ENCODE measurements at regions not wholly inside any gene's neighbourhood (a gene's known extent, or its start where the extent isn't known, plus 50 kb on each side); places are given as distances from the start of the nearest gene placed in this dataset.

GRCh38 chr12:126792411-126792810 is 1474.6 kb upstream of the TMEM132C start:
- no peaks in the 10 kb centered on the region for H3K27me3 ChIP-seq (ENCODE audit: control insufficient read depth, insufficient read depth, low read length)
- H3K27me3 Mint-ChIP-seq (ENCODE audit: low read depth in 2 of 2) = no peaks in the 10 kb centered on the region
- H3K36me3 ChIP-seq (ENCODE audit: control insufficient read depth, insufficient read depth, low read length) = no peaks in the 10 kb centered on the region
- no peak overlapping the region for H3K27ac Mint-ChIP-seq
- H3K27ac ChIP-seq (ENCODE audit: low read length) = no peak overlapping the region
- WGBS (ENCODE audit: insufficient coverage) = 85% methylated on average over 6 of the region's 6 CpGs
- H3K9me3 ChIP-seq (ENCODE audit: control insufficient read depth, insufficient read depth, low read length) = no peaks in the 10 kb centered on the region
- H3K4me1 Mint-ChIP-seq = peaks cover 0 to 5% of the 10 kb centered on the region in 2 donors
- no peaks in the 10 kb centered on the region for H3K4me1 ChIP-seq (ENCODE audit: control insufficient read depth, insufficient read depth, low read length)
- no peak for TF ChIP-seq CTCF (IDR thresholded peaks at IDR 0.05)
- no peaks in the 10 kb centered on the region for H3K9me3 Mint-ChIP-seq
- DNase-seq = no peak
- no peak overlapping the region for H3K4me3 ChIP-seq (ENCODE audit: low read length)
- H3K36me3 Mint-ChIP-seq = no peaks in the 10 kb centered on the region
- no peak overlapping the region for H3K4me3 Mint-ChIP-seq
- ATAC-seq = no peak
- intact Hi-C loops (cut with micrococcal nuclease) = no loop called here

GRCh38 chr12:126797525-126797924 is 1469.4 kb upstream of the TMEM132C start:
- Histone ChIP-seq H3K27ac (ENCODE audit: low read length) (no peak overlapping the region), H3K36me3 (ENCODE audit: control insufficient read depth, insufficient read depth, low read length) (no peaks in the 10 kb centered on the region), H3K4me3 (ENCODE audit: low read length) (no peak overlapping the region), H3K9me3 (ENCODE audit: control insufficient read depth, insufficient read depth, low read length) (no peaks in the 10 kb centered on the region), H3K4me1 (ENCODE audit: control insufficient read depth, insufficient read depth, low read length) (no peaks in the 10 kb centered on the region), H3K27me3 (ENCODE audit: control insufficient read depth, insufficient read depth, low read length) (no peaks in the 10 kb centered on the region)
- Mint-ChIP-seq H3K27ac (no peak overlapping the region), H3K36me3 (no peaks in the 10 kb centered on the region), H3K9me3 (peaks cover 0 to 3% of the 10 kb centered on the region in 2 donors), H3K4me1 (no peaks in the 10 kb centered on the region), H3K27me3 (ENCODE audit: low read depth in 2 of 2) (no peaks in the 10 kb centered on the region), H3K4me3 (no peak overlapping the region)
- intact Hi-C loops (cut with micrococcal nuclease) = no loop called here
- WGBS (ENCODE audit: insufficient coverage) = 69% methylated on average over 5 of the region's 5 CpGs
- TF ChIP-seq CTCF (IDR thresholded peaks at IDR 0.05) = no peak
- DNase-seq (no peak), ATAC-seq (no peak)

- Mint-ChIP-seq H3K9me3 (peaks cover 0 to 3% of the 10 kb centered on the region in 2 donors), H3K4me3 (no peak overlapping the region), H3K36me3 (no peaks in the 10 kb centered on the region), H3K27me3 (ENCODE audit: low read depth in 2 of 2) (no peaks in the 10 kb centered on the region), H3K27ac (no peak overlapping the region), H3K4me1 (no peaks in the 10 kb centered on the region)
- Histone ChIP-seq H3K36me3 (ENCODE audit: control insufficient read depth, insufficient read depth, low read length) (no peaks in the 10 kb centered on the region), H3K4me1 (ENCODE audit: control insufficient read depth, insufficient read depth, low read length) (no peaks in the 10 kb centered on the region), H3K9me3 (ENCODE audit: control insufficient read depth, insufficient read depth, low read length) (no peaks in the 10 kb centered on the region), H3K27me3 (ENCODE audit: control insufficient read depth, insufficient read depth, low read length) (no peaks in the 10 kb centered on the region), H3K27ac (ENCODE audit: low read length) (no peak overlapping the region), H3K4me3 (ENCODE audit: low read length) (no peak overlapping the region)
- DNase-seq = no peak
- intact Hi-C loops (cut with micrococcal nuclease) = no loop called here
- no peak for ATAC-seq
- WGBS (ENCODE audit: insufficient coverage) = 89% methylated on average over 5 of the region's 5 CpGs
- no peak for TF ChIP-seq CTCF (IDR thresholded peaks at IDR 0.05)
These were observed 1468.5 kb upstream of the TMEM132C start for GRCh38 chr12:126798449-126798848.

GRCh38 chr12:126807312-126807865 is 1459.6 kb upstream of the TMEM132C start:
- DNase-seq (no peak), ATAC-seq (no peak)
- no peaks in the 10 kb centered on the region for H3K4me1 ChIP-seq (ENCODE audit: control insufficient read depth, insufficient read depth, low read length)
- TF ChIP-seq CTCF (IDR thresholded peaks at IDR 0.05) = no peak
- H3K27me3 ChIP-seq (ENCODE audit: control insufficient read depth, insufficient read depth, low read length) = no peaks in the 10 kb centered on the region
- WGBS (ENCODE audit: insufficient coverage) = 62% methylated on average over 4 of the region's 4 CpGs
- no peaks in the 10 kb centered on the region for H3K36me3 Mint-ChIP-seq
- no peaks in the 10 kb centered on the region for H3K4me1 Mint-ChIP-seq
- peaks cover 0 to 2% of the 10 kb centered on the region in 2 donors for H3K9me3 Mint-ChIP-seq
- H3K27me3 Mint-ChIP-seq (ENCODE audit: low read depth in 2 of 2) = peaks cover 0 to 4% of the 10 kb centered on the region in 2 donors
- H3K9me3 ChIP-seq (ENCODE audit: control insufficient read depth, insufficient read depth, low read length) = no peaks in the 10 kb centered on the region
- no peak overlapping the region for H3K27ac Mint-ChIP-seq
- no peaks in the 10 kb centered on the region for H3K36me3 ChIP-seq (ENCODE audit: control insufficient read depth, insufficient read depth, low read length)
- intact Hi-C loops (cut with micrococcal nuclease) = no loop called here
- H3K27ac ChIP-seq (ENCODE audit: low read length) = no peak overlapping the region
- H3K4me3 Mint-ChIP-seq = no peak overlapping the region
- no peak overlapping the region for H3K4me3 ChIP-seq (ENCODE audit: low read length)

Data from natural killer cell (primary cell).